Activated CD4-positive, alpha-beta T cell treated with anti-CD3 and anti-CD28 coated beads, Interleukin-2, amount 50 U/mL, for 48 hours (primary cell): ENCODE measurements at regions not wholly inside any gene's neighbourhood (a gene's known extent, or its start where the extent isn't known, plus 50 kb on each side); places are given as distances from the start of the nearest gene placed in this dataset.
"Not testable (repeated sequence)": the region's sequence is repeated elsewhere in the genome, so short reads cannot be mapped to it uniquely, and the experiment has no call there.

ENCODE experiments used
- DNase-seq, 2 experiments: peaks; one replicate each; pipeline ENCODE4 v3.0.0-alpha.2; 2020

- DNase-seq, result no peak
These were observed 63.0 kb downstream of the HLX start for GRCh38 chr1:220942278-220942677.

DNA sequence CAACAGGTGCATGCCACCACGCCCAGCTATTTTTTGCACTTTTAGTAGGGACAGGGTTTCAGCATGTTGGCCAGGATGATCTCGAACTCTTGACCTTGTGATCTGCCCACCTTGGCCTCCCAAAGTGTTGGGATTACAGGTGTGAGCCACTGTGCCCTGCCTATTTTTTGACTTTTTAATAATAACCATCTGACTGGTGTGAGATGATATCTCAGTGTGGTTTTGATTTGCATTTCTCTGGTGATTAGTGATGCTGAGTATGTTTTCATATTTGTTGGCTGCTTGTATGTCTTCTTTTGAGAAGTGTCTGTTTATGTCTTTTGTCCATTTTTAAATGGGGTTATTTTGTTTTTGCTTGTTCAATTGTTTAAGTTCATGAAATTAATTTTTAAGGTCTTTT is 63.7 kb downstream of the HLX start:
- not testable (repeated sequence) for DNase-seq

- no peak for DNase-seq
These were observed 64.2 kb downstream of the HLX start for GRCh38 chr1:220943319-220943996.

- no peak for DNase-seq
These were observed 71.3 kb downstream of the HLX start for GRCh38 chr1:220950576-220950975.

DNA sequence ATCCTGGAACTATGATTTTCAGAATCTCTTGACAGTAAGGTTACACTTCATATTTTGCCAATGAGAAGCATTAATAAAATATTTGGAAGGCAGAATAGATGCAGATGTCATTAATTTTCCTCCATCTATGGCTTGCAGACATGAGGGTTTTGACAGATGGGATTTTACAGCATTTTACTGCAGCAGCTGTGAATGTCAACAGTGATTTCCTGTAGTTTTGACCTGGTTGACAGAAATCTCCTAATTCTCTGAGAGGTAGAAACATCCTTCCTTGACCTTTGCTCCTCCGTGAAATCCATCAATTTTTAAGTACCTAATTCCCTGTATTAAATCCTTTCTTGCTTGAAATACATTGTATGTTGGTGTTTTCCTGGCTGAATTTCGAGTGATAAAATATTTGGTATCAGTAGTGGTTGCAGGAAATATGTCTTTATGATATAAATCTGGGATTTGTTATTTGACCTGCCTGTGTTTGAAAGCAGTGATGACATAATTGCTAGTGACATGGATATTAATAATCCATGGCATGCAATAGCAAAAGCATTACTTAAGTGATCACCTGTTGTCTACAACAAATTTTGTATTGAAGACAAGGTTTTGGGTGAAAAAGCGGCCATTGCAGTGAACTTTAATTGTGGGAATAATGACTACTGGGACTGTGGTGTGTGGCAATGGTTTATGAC is 73.9 kb downstream of the HLX start:
- no peak for DNase-seq

DNA sequence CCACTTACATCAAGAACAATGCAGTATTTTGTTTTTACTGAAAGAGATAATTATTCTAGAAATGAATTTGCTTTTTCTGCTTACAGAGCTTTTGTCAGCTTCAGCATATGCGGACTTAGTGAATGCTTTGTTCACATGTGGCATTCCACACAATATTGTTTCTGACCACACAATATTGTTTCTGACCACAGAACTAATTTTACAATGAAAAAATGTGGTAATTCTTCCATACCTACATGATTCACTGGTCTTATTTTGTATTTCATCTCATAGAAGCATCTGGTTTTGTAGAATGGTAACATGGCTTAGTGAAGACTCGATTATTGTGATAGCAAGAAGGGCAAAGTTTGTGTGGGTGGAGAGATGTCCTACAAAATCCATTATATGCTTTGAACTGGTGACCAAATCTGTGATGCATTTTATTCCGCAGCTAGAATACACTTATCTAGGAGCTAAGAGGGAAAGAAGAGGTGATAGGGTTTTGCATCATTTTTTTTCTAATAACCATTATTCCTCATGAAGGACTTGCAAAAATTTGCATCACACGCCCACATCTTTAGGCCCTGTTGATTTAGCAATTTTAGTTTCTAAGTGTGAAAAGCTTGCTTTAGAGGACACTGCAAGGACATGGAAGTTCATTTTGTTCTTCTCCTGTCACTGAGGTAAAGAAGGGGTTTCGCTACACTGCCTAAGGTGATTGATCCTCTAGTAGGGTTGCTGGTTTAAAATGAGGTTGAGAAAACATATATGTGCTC is 75.3 kb downstream of the HLX start:
- DNase-seq, result no peak

- no peak for DNase-seq
These were observed 75.9 kb downstream of the HLX start for GRCh38 chr1:220955116-220955515.

DNA sequence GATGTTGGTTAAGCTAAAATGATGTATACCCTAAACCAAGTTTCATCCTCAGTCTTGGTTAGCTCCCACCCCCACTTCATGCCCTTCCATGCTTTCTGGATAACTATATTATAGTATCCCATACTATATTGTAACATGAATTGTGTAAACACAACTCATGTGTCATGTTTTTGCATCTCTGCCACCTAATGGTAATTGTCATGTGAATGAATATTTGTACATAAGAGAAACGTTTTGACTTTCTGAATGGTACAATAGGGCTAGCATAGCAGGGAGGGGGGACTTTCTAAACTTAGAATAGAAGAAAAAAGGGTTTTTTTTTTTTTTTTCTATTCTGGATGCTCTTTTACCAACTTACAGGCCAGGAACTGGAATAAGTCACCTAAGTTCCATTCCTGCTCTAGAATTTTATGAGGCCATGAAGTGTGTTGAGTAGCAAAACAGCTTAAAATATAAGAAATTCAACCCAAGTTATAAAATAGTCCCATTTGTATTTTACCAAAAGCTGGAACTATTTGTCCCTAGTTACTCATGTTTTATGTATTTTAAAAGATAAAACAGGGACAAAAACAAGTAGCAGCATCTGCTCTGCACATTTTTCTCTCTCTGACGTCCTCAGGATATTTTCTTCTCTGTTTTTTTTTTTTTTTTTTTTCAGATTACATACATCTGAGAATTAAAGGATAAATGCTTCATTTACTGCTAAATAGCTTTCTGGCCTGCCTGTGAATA is 77.4 kb downstream of the HLX start:
- DNase-seq, result no peak

DNA sequence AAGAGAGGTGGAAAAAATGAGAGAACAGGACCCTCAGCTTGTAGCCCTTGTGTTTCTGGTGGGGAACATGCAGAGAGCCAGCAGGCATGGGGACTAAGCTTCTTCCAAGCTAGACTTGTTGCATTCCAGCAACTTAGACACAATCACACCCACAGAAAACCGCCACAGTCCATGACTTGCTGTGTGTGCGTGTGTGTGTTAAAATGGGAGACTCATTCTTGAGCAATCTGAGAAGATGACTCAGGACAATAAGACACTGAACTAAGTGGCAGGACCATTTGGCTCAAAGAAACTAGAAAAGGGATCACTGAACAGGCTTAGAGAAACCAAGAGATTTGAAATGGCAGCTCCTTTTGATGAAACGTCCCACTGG is 78.0 kb downstream of the HLX start:
- DNase-seq, result no peak

DNA sequence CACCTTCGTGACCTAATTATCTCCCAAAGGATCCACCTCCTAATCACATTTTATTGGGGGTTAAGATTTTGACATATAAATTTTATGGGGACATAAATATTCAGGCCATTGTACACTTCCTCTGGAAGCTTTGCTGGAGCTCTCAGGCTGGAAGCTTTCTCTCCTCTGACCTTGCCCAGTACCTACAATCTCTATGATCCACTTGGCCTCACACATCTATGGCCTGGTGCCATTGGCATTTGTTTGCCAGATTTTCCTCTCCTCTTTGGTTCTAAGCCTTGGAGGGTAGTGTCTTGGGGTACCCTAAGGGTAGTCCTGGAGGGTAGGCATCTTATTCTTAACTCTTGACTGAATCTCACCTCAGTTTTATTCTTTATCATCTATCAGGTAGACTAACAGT is 79.0 kb downstream of the HLX start:
- no peak for DNase-seq

GRCh38 chr1:220962031-220962751 is 82.9 kb downstream of the HLX start:
- no peak for DNase-seq

- DNase-seq, result no peak
These were observed 86.8 kb downstream of the HLX start for GRCh38 chr1:220966041-220966440.

GRCh38 chr1:220966473-220966872 is 87.2 kb downstream of the HLX start:
- no peak for DNase-seq

- no peak for DNase-seq
These were observed 87.8 kb downstream of the HLX start for GRCh38 chr1:220966881-220967611.

GRCh38 chr1:220967911-220968310 is 88.7 kb downstream of the HLX start:
- no peak for DNase-seq

- not testable (repeated sequence) for DNase-seq
These were observed 90.0 kb downstream of the HLX start for GRCh38 chr1:220969281-220969680.

- no peak for DNase-seq
These were observed 91.1 kb downstream of the HLX start for GRCh38 chr1:220970311-220970710.

DNA sequence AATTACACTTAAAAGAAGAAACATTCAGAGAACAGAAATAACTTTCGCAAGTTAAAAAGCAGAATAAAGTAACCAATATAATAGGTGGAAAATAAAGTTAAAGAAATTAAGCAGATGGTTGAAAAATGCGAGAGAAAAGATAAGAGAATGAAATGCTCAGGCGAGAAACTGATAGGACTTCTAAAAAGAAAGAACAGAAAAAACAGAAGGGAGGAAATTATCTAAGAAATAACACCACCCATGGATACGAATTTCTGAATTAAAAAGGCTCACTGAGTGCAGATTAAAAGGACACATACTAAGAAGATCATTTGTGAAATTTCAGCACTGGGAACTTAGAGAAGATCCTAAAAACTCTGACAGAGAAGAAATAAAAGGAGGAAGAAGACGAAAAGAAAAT is 92.0 kb downstream of the HLX start:
- DNase-seq, result no peak

DNA sequence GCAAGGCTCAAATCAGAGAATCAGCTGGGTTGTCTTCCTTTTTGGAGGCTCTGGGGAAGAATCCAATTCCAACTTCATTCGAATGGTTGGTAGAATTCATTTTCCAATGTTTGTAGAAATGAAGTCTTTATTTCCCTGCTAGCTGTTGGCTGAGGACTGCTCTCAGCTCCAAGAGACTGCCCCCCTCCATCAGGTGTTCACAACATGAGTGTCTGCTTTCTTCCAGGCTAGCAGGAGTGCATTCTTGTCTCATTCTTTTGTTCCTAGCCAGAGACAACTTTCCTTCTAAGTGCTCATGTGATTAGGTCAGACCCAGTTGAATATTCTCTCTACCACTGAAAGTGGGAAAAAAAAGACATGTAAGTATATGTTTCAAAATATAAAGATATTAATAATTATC is 95.2 kb downstream of the HLX start:
- DNase-seq, result no peak

DNA sequence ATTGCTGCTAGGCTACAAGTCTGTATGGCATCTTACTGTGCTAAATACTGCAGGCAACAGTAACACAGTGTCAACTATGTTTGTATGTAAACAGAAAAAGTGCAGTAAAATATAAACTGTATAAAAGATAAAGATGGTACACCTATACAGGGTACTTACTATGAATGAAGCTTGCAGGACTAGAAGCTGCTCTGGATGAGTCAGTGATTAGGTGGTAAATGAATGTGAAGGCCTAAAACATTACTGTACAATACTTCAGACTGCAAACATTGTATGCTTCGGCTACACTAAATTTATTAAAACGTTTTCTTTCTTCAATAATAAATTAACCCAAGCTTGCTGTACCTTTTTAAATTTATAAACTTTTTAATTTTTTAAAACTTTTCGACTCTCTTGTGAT is 97.1 kb downstream of the HLX start:
- no peak for DNase-seq

DNA sequence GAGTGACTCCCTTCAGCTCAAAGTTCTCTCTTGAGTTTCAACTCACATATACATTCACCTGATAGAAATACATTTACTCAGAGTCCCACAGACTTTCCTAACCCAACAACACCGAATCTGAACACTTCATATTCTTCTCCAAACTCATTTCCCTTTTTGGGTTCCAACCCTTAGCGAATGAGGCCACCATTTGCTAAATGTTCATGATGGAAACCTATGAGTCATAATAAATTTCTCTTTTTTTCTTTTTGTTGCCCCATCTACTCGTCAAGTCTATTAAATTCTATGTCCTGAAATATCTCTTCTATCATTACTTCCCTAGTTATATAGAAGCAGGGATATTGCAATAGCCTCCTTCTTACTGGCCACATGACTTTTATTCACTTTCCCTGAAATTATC is 100.1 kb downstream of the HLX start:
- DNase-seq, result no peak

GRCh38 chr1:220982686-220983085 is 103.4 kb downstream of the HLX start:
- no peak for DNase-seq
